NCI-H524 treated with DMSO at 0.1 percent for 48 hours (cell line): ENCODE measurements at regions not wholly inside any gene's neighbourhood (a gene's known extent, or its start where the extent isn't known, plus 50 kb on each side); places are given as distances from the start of the nearest gene placed in this dataset.
"Not testable (repeated sequence)": the region's sequence is repeated elsewhere in the genome, so short reads cannot be mapped to it uniquely, and the experiment has no call there.

ENCODE experiments used
- DNase-seq: peaks from one replicate; lab custom pipeline; 2025; lab: John Stamatoyannopoulos, UW

- DNase-seq = no peak
These were observed 105.5 kb downstream of the KPNA2 start for GRCh38 chr17:68141050-68141449.

GRCh38 chr17:68142595-68142994 lies 105.2 kb upstream of the AMZ2 start:
- DNase-seq = no peak

- no peak for DNase-seq
These were observed 104.4 kb upstream of the AMZ2 start for GRCh38 chr17:68143425-68143824.

- no peak for DNase-seq
These were observed 102.8 kb upstream of the AMZ2 start for GRCh38 chr17:68145088-68145487.

GRCh38 chr17:68148936-68149335 lies 98.9 kb upstream of the AMZ2 start:
- DNase-seq = no peak

- DNase-seq = no peak
These were observed 95.7 kb upstream of the AMZ2 start for GRCh38 chr17:68152161-68152571.

- DNase-seq = no peak
These were observed 92.2 kb upstream of the AMZ2 start for GRCh38 chr17:68155692-68156091.

- no peak for DNase-seq
These were observed 86.0 kb upstream of the AMZ2 start for GRCh38 chr17:68161644-68162428.

- not testable (repeated sequence) for DNase-seq
These were observed 79.3 kb upstream of the AMZ2 start for GRCh38 chr17:68168273-68169164.

GRCh38 chr17:68169165-68169821 lies 78.5 kb upstream of the AMZ2 start:
- not testable (repeated sequence) for DNase-seq

- DNase-seq = no peak
These were observed 78.0 kb upstream of the AMZ2 start for GRCh38 chr17:68169840-68170239.

- DNase-seq = no peak
These were observed 77.6 kb upstream of the AMZ2 start for GRCh38 chr17:68170246-68170645.

- DNase-seq = no peak
These were observed 75.3 kb upstream of the AMZ2 start for GRCh38 chr17:68172461-68172954.

- no peak for DNase-seq
These were observed 72.4 kb upstream of the AMZ2 start for GRCh38 chr17:68175416-68175815.

- DNase-seq = no peak
These were observed 71.9 kb upstream of the AMZ2 start for GRCh38 chr17:68175905-68176304.

GRCh38 chr17:68176718-68177117 lies 71.1 kb upstream of the AMZ2 start:
- DNase-seq = no peak

- no peak for DNase-seq
These were observed 69.0 kb upstream of the AMZ2 start for GRCh38 chr17:68178831-68179230.

GRCh38 chr17:68179236-68179925 lies 68.5 kb upstream of the AMZ2 start:
- no peak for DNase-seq

GRCh38 chr17:68179926-68180285 lies 67.9 kb upstream of the AMZ2 start:
- no peak for DNase-seq

- no peak for DNase-seq
These were observed 65.9 kb upstream of the AMZ2 start for GRCh38 chr17:68182011-68182306.

- DNase-seq = no peak
These were observed 64.8 kb upstream of the AMZ2 start for GRCh38 chr17:68182940-68183551.

- no peak for DNase-seq
These were observed 63.7 kb upstream of the AMZ2 start for GRCh38 chr17:68184141-68184571.
